DOHH2 (cell line): ENCODE measurements at regions not wholly inside any gene's neighbourhood (a gene's known extent, or its start where the extent isn't known, plus 50 kb on each side); places are given as distances from the start of the nearest gene placed in this dataset.

ENCODE experiments used
- H3F3A ChIP-seq: fragments of 200-600 bp; sonication (generic), shearing (Covaris generic); 2 replicates; pipeline ENCODE4 v1.6.0; 2016; ENCODE audit warnings: antibody characterized with exemption, mild to moderate bottlenecking; ENCODE audit not compliant: control insufficient read depth, insufficient read depth
- H3K27ac ChIP-seq: fragments of 200-600 bp; sonication (generic); 2 replicates; pipeline ENCODE4 v1.5.1; 2014; ENCODE audit warnings: low read depth, mild to moderate bottlenecking, low read length, moderate library complexity
- H3K27me3 ChIP-seq: fragments of 200-600 bp; sonication (generic); 2 replicates; pipeline ENCODE4 v1.6.1; 2014; ENCODE audit warnings: mild to moderate bottlenecking, low read length, mixed read lengths; ENCODE audit not compliant: control insufficient read depth
- H3K36me3 ChIP-seq: fragments of 200-600 bp; sonication (generic); 2 replicates; pipeline ENCODE4 v1.6.1; 2014; ENCODE audit warnings: mild to moderate bottlenecking, low read length, moderate library complexity, mixed read lengths; ENCODE audit not compliant: control insufficient read depth
- H3K4me1 ChIP-seq: fragments of 200-600 bp; sonication (generic); 2 replicates; pipeline ENCODE4 v1.6.1; 2014; ENCODE audit warnings: mild to moderate bottlenecking, low read length, mixed read lengths; ENCODE audit not compliant: control insufficient read depth
- H3K4me2 ChIP-seq: fragments of 200-600 bp; sonication (generic); 2 replicates; pipeline ENCODE4 v1.6.0; 2014; ENCODE audit warnings: mild to moderate bottlenecking, low read length, moderate library complexity
- H3K4me3 ChIP-seq: fragments of 200-600 bp; sonication (generic); 2 replicates; pipeline ENCODE4 v1.5.1; 2014; ENCODE audit warnings: mild to moderate bottlenecking, low read length, mixed read lengths
- H3K79me2 ChIP-seq: fragments of 200-600 bp; sonication (generic); 2 replicates; pipeline ENCODE4 v1.6.1; 2014; ENCODE audit warnings: mild to moderate bottlenecking, low read length, mixed read lengths; ENCODE audit not compliant: control insufficient read depth
- H3K9me2 ChIP-seq: fragments of 200-600 bp; sonication (generic); replicated peaks from 2 replicates; pipeline ENCODE4 v1.6.1; 2014; ENCODE audit warnings: mild to moderate bottlenecking, low read length, mixed read lengths; ENCODE audit not compliant: control insufficient read depth
- H3K9me3 ChIP-seq: fragments of 200-600 bp; sonication (generic); 2 replicates; pipeline ENCODE4 v1.6.1; 2014; ENCODE audit warnings: antibody characterized with exemption, low read length, mixed read lengths; ENCODE audit not compliant: control insufficient read depth, insufficient read depth
- H4K20me1 ChIP-seq: fragments of 200-600 bp; sonication (generic); 2 replicates; pipeline ENCODE4 v1.6.0; 2014; ENCODE audit warnings: low read depth, mild to moderate bottlenecking, antibody characterized with exemption, low read length, moderate library complexity; ENCODE audit not compliant: control insufficient read depth, insufficient read depth
- CTCF ChIP-seq: fragments of 200-600 bp; sonication (generic); IDR thresholded peaks from one replicate; pipeline ENCODE4 v1.5.1; 2014; ENCODE audit warnings: antibody characterized with exemption, mild to moderate bottlenecking, low read depth, low read length; ENCODE audit not compliant: poor library complexity, severe bottlenecking
- EZH2phosphoT487 ChIP-seq: fragments of 200-600 bp; sonication (generic); IDR thresholded peaks from 2 replicates; pipeline ENCODE4 v1.6.1; 2017; ENCODE audit warnings: borderline replicate concordance, mild to moderate bottlenecking, antibody characterized with exemption, low read length, moderate library complexity, mixed read lengths

- no peaks in the 10 kb centered on the region for H3K27me3 ChIP-seq
- no peaks in the 10 kb centered on the region for H3F3A ChIP-seq
- TF ChIP-seq CTCF = no peak
- no peak for TF ChIP-seq EZH2phosphoT487
- H3K9me2 ChIP-seq = no peaks in the 10 kb centered on the region
- H3K4me1 ChIP-seq = no peaks in the 10 kb centered on the region
- H3K79me2 ChIP-seq = no peaks in the 10 kb centered on the region
- no peak overlapping the region for H3K27ac ChIP-seq
- H3K9me3 ChIP-seq = no peaks in the 10 kb centered on the region; the same call in 1 of the 2 replicates
- no peaks in the 10 kb centered on the region for H4K20me1 ChIP-seq
- no peak overlapping the region for H3K4me3 ChIP-seq
- no peak overlapping the region for H3K4me2 ChIP-seq
- no peaks in the 10 kb centered on the region for H3K36me3 ChIP-seq
Observed at GRCh38 chr14:62314221-62314620, 552.0 kb downstream of the SNAPC1 start.

GRCh38 chr14:62314871-62315270, 552.7 kb downstream of the SNAPC1 start:
- Histone ChIP-seq H4K20me1 (no peaks in the 10 kb centered on the region), H3K79me2 (no peaks in the 10 kb centered on the region), H3F3A (no peaks in the 10 kb centered on the region), H3K4me2 (no peak overlapping the region), H3K27ac (no peak overlapping the region), H3K4me3 (no peak overlapping the region), H3K36me3 (no peaks in the 10 kb centered on the region), H3K9me2 (no peaks in the 10 kb centered on the region), H3K27me3 (no peaks in the 10 kb centered on the region), H3K4me1 (no peaks in the 10 kb centered on the region), H3K9me3 (no peaks in the 10 kb centered on the region; the same call in 1 of the 2 replicates)
- TF ChIP-seq EZH2phosphoT487 (no peak), CTCF (no peak)

- Histone ChIP-seq H3K4me3 (no peak overlapping the region), H3K27me3 (no peaks in the 10 kb centered on the region), H3K9me2 (no peaks in the 10 kb centered on the region), H3K9me3 (no peaks in the 10 kb centered on the region), H3K4me2 (no peak overlapping the region), H4K20me1 (no peaks in the 10 kb centered on the region), H3K4me1 (no peaks in the 10 kb centered on the region), H3F3A (no peaks in the 10 kb centered on the region), H3K79me2 (no peaks in the 10 kb centered on the region), H3K36me3 (no peaks in the 10 kb centered on the region), H3K27ac (no peak overlapping the region)
- TF ChIP-seq CTCF = no peak
- TF ChIP-seq EZH2phosphoT487 = no peak
Observed at GRCh38 chr14:62315631-62316030, 553.4 kb downstream of the SNAPC1 start.

- Histone ChIP-seq H3K27ac (no peak overlapping the region), H3K79me2 (no peaks in the 10 kb centered on the region), H3K9me3 (no peaks in the 10 kb centered on the region), H3K9me2 (no peaks in the 10 kb centered on the region), H3K4me1 (no peaks in the 10 kb centered on the region), H3K4me2 (no peak overlapping the region), H3F3A (no peaks in the 10 kb centered on the region), H3K27me3 (no peaks in the 10 kb centered on the region), H3K4me3 (no peak overlapping the region), H3K36me3 (no peaks in the 10 kb centered on the region), H4K20me1 (no peaks in the 10 kb centered on the region)
- TF ChIP-seq EZH2phosphoT487 = no peak
- no peak for TF ChIP-seq CTCF
Observed at GRCh38 chr14:62322216-62322615, 560.0 kb downstream of the SNAPC1 start.
